GM12875 (cell line): ENCODE measurements at regions not wholly inside any gene's neighbourhood (a gene's known extent, or its start where the extent isn't known, plus 50 kb on each side); places are given as distances from the start of the nearest gene placed in this dataset.

Source experiments
- H3K4me3 ChIP-seq: one replicate; pipeline ENCODE4 v1.5.1; 2011; ENCODE audit warnings: low read depth, low read length, control low read depth
- CTCF ChIP-seq: IDR thresholded peaks from 2 replicates; pipeline ENCODE4 v1.5.1; 2011; ENCODE audit warnings: low read depth, mild to moderate bottlenecking, control low read depth, inconsistent platforms, low read length, moderate library complexity, borderline replicate concordance; ENCODE audit not compliant: insufficient read depth

GRCh38 chr2:437756-438393 is 150.0 kb upstream of the ALKAL2 start:
- no peak for TF ChIP-seq CTCF
- no peak overlapping the region for H3K4me3 ChIP-seq

GRCh38 chr2:437180-437579 is 149.3 kb upstream of the ALKAL2 start:
- no peak overlapping the region for H3K4me3 ChIP-seq
- TF ChIP-seq CTCF: no peak

GRCh38 chr2:436205-436604 is 148.3 kb upstream of the ALKAL2 start:
- no peak for TF ChIP-seq CTCF
- no peak overlapping the region for H3K4me3 ChIP-seq

- no peak overlapping the region for H3K4me3 ChIP-seq
- no peak for TF ChIP-seq CTCF
Measured at GRCh38 chr2:434625-435024, 146.7 kb upstream of the ALKAL2 start.

- H3K4me3 ChIP-seq: no peak overlapping the region
- no peak for TF ChIP-seq CTCF
Measured at GRCh38 chr2:433216-433615, 145.3 kb upstream of the ALKAL2 start.

- no peak for TF ChIP-seq CTCF
- H3K4me3 ChIP-seq: no peak overlapping the region
Measured at GRCh38 chr2:430291-431040, 142.6 kb upstream of the ALKAL2 start.
